ENCODE measurements at regions not wholly inside any gene's neighbourhood (a gene's known extent, or its start where the extent isn't known, plus 50 kb on each side); places are given as distances from the start of the nearest gene placed in this dataset.
A peak's percentile ranks its signal among the peaks of the same experiment; 100 is the strongest.
"Not testable (repeated sequence)": the region's sequence is repeated elsewhere in the genome, so short reads cannot be mapped to it uniquely, and the experiment has no call there.

GRCh38 chr13:75186379-75186778, 295.6 kb downstream of the TBC1D4 start:
- DNase-seq (no peak), ATAC-seq (no peak)
- intact Hi-C loops (cut with DNase I), result no loop called here

DNA sequence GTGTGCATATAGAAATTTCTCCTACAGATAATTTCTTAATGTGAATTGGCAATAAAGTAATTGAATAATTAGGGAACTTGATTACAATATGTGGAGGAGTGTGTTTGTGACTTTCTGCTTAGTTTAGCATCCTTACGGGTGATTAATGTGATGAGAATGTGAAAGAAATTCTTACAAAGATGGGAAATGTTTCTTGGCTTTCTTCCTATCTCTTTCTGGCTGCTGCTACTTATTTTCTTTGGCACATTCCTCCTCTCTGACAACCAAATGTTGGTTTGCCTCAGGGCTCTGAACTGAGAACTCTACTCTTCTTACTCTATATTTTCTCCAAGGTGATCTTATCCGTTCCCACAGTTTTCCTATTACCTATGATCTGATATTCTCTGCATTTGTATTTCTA, 300.1 kb downstream of the TBC1D4 start:
- ATAC-seq (peak; percentile 50 to 68), DNase-seq (no peak)
- intact Hi-C loops (cut with DNase I), result no loop called here

- intact Hi-C loops (cut with DNase I), result no loop called here
- ATAC-seq (no peak), DNase-seq (no peak)
Observed at GRCh38 chr13:75180805-75181455, 301.0 kb downstream of the TBC1D4 start.

DNA sequence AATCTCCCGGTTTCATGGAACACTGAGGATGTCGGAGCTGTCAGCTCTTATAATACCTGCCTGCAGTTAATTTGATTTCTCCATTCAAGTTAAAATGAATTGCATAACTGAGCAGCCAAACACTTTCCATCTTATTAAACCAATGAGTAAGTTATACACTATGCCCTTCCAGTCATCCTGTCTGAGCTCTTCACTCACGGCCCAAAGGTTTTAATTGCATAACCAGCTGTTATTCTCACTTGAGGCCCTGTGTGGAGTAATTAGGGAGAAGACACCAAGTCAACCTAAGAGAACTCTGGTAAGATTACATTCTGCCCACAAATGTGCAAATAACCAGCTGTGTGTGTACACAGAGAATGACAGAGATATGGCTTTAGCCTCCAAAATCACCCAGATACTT, 303.5 kb downstream of the TBC1D4 start:
- intact Hi-C loops (cut with DNase I), result no loop called here
- DNase-seq, result no peak
- no peak for ATAC-seq

DNA sequence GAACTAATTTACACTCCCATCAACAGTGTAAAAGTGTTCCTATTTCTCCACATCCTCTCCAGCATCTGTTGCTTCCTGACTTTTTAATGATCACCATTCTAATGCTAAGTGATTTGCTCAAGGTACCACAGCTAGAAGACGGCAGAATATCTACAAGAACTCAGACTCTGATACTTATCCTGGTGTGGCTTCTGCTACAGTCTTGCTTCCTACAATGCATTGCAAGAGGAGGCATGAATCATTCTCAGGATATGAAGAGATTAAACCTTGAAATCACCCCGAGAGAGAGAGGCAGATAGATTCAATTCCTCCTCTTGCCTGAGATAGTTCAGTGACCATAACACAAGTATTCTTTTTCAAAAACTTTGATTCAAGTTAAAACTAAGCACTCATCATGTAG, 306.4 kb downstream of the TBC1D4 start:
- ATAC-seq, result no peak
- DNase-seq, result no peak

DNA sequence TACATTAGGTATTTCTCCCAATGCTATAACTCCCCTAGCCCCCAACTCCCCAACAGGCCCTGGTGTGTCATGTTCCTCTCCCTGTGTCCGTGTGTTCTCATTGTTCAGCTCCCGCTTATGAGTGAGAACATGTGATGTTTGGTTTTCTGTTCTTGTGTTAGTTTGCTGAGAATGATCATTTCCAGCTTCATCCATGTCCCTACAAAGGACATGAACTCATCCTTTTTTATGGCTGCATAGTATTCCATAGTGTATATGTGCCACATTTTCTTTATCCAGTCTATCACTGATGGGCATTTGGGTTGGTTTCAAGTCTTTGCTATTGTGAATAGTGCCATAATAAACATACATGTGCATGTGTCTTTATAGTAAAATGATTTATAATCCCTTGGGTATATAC, 306.9 kb downstream of the TBC1D4 start:
- ATAC-seq; intact Hi-C loops (cut with DNase I); DNase-seq: not testable (repeated sequence)

More for the DNA sequence above, 306.4 kb downstream of the TBC1D4 start:
- intact Hi-C loops (cut with DNase I), result no loop called here

- ATAC-seq, result no peak
- DNase-seq, result no peak
- intact Hi-C loops (cut with DNase I), result no loop called here
Observed at GRCh38 chr13:75174481-75174880, 307.5 kb downstream of the TBC1D4 start.

DNA sequence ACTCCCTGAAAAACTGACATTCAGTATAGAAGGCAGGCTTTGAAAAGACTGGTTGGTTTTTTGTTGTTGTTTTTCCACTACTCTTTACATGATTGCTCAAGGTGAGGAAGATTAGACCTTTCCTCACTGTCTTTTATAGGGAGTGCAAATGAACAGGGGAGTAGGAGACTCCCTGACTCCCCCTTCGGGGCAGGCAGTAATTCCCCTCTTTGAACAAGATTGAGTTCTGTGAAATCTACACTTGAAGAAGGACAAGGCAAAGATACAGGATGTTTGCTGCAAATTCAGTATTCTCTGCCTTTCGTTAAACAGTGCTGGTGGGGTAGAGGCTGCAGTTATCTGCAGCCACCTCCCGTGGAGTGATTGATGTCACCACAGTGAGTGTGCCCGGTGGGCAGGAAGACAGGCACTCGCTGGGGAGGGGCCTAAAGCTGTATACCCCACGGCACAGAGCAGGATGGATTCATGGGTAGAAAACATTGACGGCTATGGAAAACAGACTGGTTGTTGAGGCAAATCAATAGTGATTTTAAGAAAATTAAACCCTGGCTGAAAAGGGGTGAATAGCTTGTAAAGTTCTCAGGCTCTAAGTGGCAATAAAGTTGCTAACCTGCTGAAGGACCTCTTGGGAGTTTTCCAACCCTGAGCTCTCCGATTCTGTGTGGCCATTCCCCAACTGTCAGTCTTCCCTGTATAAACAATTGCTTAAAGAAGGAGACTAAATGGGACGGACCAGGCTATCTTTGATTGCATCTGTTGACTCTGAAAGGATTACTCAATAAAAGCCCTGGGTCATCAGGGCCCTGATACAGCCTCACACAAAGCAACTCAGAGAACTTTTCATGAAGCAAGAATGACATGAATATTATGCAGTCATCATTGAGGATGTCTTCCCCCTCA, 308.3 kb downstream of the TBC1D4 start:
- ATAC-seq (no peak), DNase-seq (no peak)
- intact Hi-C loops (cut with DNase I), result no loop called here

DNA sequence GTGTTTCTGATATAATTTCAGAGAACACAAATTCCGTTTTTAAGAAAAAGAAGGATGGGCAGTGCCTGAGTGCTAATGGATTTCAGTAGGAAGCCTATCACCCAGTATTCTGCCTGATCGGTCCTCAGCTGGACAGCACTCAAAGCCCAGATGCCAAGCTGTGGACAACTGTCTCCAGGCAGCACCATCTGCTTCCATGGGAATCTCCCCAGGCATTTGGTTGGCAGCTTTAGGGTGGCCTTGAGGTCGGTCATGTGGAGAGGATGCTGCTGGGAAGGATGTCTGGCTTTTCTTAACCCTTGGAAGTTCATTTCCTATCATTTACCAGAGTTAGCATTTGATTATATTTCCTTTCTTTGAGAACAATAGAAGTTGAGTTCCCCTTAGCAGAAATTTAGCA, 311.7 kb downstream of the TBC1D4 start:
- no peak for ATAC-seq
- no peak for DNase-seq
- intact Hi-C loops (cut with DNase I), result no loop called here

DNA sequence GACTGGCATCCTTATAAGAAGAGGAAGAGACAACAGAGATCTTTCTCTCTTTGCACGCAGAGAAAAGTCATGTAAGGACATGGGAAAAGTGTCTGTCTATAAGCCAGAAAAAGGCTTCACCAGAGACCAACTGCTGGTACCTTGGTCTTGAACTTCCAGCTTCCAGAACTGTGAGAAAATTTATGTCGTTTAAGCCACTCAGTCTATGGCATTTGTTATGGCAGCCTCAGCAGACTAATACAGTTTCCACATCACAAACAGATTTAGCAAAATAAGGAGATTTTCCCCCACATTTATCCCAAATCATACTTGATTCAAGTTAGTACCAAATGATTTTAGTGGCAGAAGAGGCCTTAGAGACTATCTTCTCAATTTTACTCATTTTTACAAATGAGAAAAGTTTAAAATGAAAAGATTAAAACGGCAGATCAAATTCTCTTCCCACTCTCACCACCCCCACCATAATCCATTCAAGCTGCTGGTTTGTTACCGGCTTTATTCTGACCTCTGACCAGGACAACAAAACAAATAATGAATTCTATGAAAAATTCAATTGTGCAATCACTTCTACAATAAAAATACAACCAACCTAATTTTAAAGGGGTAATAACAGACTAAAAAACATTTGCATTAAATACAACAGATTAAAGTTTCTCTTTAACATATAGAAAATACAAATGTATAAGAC, 316.3 kb downstream of the TBC1D4 start:
- no peak for DNase-seq
- intact Hi-C loops (cut with DNase I), result no loop called here
- ATAC-seq, result no peak

GRCh38 chr13:75161804-75162203, 320.2 kb downstream of the TBC1D4 start:
- intact Hi-C loops (cut with DNase I), result no loop called here
- no peak for ATAC-seq

DNA sequence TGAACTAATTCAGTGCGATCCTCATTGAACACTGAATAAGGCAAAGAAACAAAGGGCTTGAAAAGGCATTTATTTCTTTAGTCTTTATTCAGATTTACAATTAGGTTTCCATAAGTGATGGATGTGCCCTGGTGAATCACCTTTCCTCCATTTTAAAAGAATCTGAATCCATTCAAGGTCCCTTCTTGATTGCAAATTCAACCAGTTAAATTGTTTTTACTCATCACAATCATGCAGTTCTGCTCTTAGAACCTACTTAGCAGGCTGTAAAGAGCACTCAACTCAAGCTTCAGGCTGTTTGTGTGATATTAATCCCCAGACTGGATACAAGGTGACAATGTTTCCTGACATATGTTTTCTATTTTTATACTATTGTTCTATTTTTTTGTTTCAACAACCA, 321.0 kb downstream of the TBC1D4 start:
- intact Hi-C loops (cut with DNase I), result no loop called here
- ATAC-seq, result no peak
- no peak for DNase-seq

More at GRCh38 chr13:75161804-75162203, 320.2 kb downstream of the TBC1D4 start:
- no peak for DNase-seq

GRCh38 chr13:75154331-75154730, 327.6 kb downstream of the TBC1D4 start:
- ATAC-seq (no peak), DNase-seq (no peak)
- intact Hi-C loops (cut with DNase I), result no loop called here

DNA sequence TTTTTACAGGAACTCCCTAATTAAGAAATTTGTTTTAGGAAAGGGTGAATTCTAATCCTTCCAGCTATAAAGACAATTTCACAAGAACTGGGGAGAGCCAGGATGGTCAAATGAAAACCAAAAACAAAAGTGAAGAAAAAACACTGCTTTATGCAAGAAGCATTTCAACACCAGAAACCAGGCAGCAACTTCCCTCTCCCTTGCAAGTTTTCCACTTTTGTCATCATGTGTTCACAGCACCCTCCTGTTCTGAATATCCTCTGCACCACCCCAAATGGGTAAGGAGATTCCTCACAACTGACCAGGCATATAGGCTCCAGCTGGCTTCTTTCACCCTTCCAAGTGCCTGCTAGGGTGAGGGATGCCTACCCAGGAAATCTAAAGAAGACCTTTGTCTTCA, 328.1 kb downstream of the TBC1D4 start:
- intact Hi-C loops (cut with DNase I), result no loop called here
- peak in 1 of 2 donors; percentile 78 for ATAC-seq
- DNase-seq, result no peak

- ATAC-seq, result peak in 1 of 2 donors; percentile 73
- intact Hi-C loops (cut with DNase I), result no loop called here
- no peak for DNase-seq
Observed at GRCh38 chr13:75153386-75153785, 328.6 kb downstream of the TBC1D4 start.

DNA sequence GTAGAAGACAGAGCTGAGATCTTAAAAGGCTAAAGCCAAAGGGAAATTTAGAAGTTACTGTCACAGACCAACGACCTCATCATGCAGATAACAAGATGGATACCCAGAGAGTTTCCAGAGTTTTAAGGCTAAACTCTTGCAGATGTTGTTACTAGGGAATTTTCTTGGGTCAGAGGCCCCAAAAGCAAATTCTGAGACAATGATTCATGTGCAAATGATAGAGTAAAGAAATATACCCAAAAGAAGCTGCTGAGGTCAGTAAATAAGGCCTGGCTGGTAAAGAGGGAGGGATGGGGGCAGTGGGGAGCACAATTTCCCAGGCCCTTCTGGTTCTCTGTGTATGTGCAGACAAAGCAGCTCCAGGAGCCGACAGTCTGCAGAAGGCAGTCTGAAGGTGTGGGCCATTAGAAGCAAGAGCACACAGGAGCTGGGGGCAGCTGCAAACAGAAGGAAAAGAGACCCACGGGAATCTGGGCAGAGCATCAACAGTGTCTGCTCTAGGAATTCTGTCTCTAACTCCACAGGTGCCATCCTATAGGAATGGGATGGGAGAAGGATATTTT, 330.8 kb downstream of the TBC1D4 start:
- DNase-seq, result no peak
- intact Hi-C loops (cut with DNase I), result no loop called here
- no peak for ATAC-seq

DNA sequence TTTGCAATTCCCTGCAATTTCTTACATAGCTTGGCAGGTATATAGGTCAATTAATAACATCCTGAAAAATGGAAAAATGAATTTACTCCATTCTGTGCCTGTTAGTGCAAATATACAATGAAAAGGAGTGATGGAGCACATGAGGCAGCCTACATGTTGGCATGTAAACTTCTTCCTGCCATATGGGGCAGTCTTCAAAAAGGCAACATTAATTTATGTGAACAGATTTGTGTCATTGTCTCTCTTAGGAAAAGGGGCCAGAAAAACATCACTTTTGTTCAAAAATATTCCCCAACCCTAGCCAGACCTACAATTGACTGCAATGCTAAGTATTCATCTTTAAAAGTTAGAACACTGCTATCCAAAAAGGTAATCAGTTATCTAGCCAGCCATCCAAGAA, 332.2 kb downstream of the TBC1D4 start:
- intact Hi-C loops (cut with DNase I), result no loop called here
- ATAC-seq, result no peak
- DNase-seq, result no peak

GRCh38 chr13:75147946-75148345, 334.0 kb downstream of the TBC1D4 start:
- DNase-seq (no peak), ATAC-seq (no peak)
- intact Hi-C loops (cut with DNase I), result no loop called here

GRCh38 chr13:75146436-75146835, 335.5 kb downstream of the TBC1D4 start:
- DNase-seq, result no peak
- intact Hi-C loops (cut with DNase I), result no loop called here

DNA sequence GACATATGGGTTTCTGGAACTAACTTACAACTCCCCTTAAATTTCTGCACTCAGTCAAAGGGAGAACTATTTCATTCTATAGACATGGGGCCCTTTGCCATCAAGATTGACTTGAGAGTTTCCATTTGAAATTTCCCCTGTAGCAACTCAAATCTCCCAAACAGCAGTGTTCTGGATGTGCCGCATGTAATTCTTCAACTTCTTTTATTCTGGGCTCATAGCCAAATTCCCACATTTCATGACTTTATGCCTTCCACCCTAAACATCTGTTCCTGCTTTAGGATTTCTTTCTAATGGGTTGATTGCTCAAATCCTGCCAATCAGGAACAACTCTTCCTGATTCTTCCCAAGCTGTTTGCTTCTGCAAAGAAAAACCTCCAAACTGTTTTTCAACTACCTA, 336.0 kb downstream of the TBC1D4 start:
- intact Hi-C loops (cut with DNase I), result no loop called here
- ATAC-seq, result no peak
- DNase-seq, result no peak

More at GRCh38 chr13:75146436-75146835, 335.5 kb downstream of the TBC1D4 start:
- no peak for ATAC-seq
